ENCODE measurements at regions not wholly inside any gene's neighbourhood (a gene's known extent, or its start where the extent isn't known, plus 50 kb on each side); places are given as distances from the start of the nearest gene placed in this dataset.
A peak's percentile ranks its signal among the peaks of the same experiment; 100 is the strongest.
"Not testable (repeated sequence)": the region's sequence is repeated elsewhere in the genome, so short reads cannot be mapped to it uniquely, and the experiment has no call there.

DNA sequence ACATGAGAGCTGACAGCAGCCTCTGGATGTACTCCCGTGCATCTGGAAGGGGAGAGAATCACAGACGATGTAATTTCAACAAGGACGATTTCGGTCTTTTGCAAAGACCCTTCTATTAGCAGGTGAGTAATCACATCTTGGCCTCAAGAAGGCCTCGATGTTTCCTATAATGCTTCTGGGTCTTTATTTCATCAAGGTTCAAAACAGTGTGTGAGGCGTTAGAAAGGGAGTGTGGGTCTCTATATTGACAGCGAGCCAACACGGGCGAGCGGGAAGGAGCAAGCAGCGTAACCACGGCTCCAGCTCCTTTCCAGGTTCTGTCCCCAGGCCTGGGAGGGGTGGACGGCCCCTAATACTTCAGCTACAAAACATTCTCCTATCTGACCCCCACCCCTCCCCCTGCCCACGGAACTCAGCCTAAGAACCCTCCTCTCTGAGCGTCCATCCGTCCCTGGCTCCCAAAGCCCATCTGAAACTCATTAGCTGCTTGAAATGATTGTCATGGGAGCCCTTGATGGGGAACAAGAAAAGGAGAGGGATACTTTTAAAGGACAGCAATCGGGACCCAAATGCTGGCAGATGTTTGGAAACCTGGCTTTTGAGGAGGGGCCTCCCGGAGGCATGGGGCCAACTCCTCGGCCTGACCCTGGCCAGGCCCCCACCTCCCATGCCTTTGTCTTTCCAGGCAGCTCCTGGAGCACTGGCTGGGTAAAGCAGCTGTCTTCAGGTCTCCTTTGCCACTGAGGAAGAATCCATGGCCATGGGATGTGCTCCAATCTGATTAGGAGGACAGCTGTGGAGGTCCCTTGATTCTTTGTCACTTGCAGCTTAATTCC lies 250.8 kb downstream of the FOXD2 start:
- no peak for DNase-seq

DNA sequence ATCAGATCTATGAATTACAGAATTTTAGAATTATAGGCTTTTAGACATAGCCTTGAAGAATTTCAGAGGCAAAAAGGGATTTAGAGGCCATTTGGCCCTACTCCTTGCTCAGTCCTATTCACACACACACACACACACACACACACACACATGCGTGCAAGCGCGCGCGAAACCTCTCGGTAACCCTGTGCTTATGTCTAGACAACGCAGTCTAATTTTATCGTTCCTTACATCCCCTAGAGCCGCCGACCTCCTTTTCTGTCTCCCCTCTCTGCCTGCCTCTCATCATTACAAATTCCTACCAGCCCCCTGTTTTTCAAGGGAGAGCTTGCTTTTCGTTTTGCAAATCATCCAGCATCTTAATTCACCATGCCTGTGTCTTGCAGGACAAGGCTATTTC lies 252.1 kb downstream of the FOXD2 start:
- DNase-seq: no peak

DNA sequence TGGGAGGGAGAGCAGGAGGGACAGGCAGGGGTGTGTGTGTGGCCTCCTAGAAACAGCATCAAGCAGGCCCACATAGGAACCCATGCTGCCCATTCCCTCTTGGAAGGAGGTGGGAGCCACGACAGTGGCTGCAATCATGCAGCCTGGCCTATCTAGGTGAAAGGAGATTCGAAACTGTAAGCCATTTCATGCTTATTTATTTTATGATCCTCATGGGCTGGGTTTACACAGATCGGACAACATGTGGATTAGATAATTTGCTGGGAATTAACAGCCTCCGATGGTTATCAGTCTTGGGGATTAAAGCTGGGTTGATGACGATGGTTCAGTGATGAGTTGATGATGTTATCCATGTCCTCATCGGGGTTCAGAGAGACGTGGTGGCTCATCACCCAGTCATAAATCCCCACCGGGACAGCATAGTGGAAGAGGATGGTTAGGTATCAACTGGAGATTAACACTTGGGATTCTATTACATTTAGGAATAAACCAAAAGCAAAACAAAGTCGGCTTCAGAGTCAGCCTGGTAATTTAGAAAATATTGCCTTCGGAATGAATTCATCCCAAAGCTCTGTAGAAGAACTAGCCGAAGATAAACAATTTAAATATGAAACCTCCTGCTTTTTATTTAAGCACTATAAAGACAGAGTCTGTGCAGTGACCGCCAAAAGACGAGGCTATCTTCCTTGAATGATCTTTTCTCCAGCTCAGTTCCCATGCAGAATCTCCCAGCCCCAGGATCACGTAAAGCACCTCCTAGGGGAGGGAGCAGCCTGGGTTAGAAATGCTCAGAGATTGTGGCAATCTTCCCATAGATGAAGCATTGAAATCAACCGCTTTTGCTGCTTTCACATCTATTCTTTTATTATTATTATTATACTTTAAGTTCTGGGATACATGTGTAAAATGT lies 252.8 kb downstream of the FOXD2 start:
- no peak for DNase-seq

DNA sequence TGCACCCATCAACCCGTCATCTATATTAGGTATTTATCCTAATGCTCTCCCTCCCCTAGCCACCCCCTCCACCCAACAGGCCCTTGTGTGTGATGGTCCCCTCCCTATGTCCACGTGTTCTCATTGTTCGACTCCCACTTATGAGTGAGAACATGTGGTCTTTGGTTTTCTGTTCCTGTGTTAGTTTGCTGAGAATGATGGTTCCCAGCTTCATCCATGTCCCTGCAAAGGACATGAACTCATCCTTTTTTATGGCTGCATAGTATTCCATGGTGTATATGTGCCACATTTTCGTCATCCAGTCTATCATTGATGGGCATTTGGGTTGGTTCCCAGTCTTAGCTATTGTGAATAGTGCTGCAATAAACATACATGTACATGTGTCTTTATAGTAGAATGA lies 253.4 kb downstream of the FOXD2 start:
- DNase-seq: not testable (repeated sequence)

DNA sequence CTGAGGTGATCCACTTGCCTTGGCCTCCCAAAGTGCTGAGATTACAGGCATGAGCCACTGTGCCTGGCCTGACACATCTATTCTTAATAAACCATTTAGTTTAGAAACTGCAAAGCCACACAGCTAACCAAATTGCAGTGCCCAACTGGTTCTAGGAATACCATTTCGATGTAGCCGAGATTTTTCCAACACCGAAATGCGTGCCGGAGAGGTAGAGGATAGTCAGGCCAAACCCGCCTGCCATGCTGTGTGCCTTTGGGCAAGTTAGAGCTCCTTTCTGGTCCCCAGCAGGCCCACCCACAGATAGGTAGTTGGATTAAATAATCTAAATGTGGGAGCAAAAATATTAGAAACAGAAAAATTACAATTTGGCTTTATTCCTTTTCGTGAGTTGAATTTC lies 254.4 kb downstream of the FOXD2 start:
- no peak for DNase-seq

DNA sequence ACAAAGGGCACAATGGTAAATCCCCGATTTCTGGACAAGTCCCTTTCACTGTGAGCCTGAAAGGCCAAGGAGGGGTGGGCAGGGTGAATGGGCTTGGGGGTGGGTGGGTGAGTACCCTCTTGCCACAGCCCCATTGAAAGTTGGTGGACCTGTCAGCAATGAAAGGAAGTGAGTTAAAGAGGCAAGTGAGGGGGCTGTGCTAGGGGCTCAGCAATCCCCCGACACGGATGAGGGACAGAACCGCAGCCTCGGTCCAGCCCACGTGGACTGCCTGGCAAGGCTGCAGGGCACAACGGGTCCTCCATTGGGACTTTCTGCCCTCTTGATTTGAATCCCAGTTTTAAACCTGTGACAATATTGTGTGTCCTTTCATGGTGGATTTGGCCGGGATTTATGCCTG lies 255.3 kb downstream of the FOXD2 start:
- DNase-seq: no peak

DNA sequence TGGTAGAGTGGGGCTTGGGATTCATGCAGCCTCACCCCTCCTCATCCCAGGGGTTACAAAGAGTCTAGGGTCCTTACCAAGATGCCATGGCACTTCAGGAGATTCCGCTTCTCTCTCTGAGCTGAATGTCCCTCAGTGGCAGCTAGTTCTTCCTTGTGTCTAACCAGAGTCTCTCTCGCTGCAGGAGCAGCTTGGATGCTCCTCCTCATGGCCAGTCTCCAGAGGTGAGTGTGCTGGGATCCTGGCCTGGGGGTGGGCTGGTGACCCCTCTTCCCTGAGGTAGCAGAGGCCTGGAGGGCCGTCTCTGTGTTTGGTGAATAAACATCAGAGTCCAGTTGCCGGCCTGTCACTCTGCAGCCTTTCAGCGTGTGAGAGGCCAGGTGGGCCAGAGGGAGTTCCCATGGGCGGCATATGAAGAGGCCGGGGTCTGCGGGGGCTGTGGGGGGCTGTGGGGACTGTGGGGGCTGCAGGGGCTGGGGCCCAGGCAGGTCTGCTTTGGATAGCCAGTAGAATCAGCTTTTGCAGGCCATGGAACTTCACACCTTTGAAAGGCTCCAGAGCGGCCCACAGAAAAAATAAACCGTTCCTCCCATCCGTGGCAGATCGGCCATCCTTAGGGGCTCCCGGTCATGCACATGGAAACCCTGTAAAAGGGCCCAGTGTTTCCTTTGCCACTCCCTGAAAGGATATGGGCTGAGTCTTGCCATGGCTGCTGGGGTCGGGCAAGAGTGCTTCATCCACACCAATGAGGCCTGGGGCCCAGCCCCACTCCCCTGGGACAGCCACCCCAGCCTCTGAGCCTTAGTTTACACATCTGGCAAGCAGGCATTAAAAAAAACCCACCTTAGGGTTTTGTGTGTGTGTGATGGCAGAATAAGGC lies 256.4 kb downstream of the FOXD2 start:
- no peak for DNase-seq

DNA sequence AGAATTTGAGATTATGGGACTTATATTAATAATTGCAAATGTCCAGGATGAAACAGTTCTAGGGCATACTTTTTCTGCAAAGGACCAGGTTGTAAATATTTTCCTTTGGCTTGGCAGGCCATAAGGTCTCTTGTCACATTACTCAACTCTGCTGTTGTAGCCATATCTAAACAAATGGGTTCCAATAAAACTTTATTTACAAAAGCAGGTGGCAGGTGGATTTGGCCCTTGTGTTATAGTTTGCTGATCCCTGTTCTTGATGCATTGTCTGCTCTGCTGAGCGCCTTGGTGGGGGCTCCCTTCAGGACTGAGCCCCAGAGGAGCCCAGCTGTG lies 258.5 kb downstream of the FOXD2 start:
- DNase-seq: peak; percentile 71

DNA sequence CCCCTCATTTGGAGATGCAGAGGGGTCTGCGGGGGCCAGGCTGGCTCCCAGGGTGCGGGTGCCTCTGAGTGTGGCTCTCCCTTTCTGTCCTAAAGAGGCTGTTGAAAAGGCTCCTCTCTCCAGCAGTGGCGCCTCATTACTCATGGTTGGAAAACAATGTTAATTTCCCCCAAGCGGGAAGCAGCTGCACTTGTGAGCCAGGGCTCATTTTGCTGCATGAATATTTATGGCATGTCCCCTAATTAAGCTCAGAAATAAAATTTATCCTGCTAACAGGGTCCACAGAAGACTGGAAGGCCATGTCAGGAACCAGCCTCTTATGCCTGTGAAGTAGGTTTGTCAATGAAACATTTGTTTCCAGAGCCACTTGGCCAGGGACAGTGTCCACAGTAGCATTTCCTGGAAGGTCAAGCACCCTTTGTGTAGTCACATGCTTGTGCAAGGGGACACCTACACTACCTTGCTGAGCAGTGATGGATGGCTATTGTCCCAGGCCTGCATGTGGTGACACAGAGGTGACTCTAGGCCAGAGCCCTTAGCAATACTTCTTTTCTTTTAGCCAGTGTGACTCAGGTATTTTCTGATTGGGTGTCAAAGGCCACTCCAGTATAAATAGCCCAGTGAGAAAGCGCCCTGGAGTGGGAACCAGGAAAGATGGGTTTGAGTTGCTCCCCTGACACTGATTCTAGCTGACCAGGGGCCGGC lies 259.0 kb downstream of the FOXD2 start:
- DNase-seq: peak; percentile 96

DNA sequence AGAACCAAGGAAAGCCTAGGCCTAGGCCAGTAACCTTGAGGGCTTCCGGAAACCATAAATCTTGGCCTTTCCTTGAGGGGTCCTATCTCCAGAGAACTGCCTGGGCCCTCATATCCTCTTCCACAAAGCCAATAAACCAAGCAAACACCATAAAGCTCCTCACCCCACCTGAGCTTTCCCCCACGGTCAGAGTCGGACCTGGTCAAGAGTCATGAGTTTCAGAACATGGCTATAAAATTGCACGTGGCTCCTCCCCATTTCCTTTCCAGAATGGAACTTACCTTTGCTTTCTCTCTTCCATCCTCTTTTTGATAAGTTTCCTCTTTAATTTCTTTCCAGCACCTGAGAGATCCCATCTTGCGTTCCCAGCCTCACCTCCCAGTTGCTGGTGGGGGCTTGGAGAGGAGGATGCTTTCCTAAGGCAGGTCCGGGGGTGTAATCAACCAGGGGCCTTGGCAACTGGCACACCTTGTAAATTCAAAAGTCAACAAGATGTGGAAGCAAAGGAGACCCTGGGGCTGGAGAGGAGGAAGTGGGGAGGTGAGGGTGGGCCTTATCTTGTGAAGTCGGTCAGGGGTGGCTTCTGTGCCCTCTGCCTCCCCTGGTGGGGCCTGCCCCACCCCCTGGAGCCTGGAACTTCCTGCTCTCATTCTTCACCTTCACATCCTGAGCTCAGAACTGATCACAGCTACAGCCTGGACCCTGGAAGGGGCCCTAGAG lies 259.9 kb downstream of the FOXD2 start:
- DNase-seq: no peak

DNA sequence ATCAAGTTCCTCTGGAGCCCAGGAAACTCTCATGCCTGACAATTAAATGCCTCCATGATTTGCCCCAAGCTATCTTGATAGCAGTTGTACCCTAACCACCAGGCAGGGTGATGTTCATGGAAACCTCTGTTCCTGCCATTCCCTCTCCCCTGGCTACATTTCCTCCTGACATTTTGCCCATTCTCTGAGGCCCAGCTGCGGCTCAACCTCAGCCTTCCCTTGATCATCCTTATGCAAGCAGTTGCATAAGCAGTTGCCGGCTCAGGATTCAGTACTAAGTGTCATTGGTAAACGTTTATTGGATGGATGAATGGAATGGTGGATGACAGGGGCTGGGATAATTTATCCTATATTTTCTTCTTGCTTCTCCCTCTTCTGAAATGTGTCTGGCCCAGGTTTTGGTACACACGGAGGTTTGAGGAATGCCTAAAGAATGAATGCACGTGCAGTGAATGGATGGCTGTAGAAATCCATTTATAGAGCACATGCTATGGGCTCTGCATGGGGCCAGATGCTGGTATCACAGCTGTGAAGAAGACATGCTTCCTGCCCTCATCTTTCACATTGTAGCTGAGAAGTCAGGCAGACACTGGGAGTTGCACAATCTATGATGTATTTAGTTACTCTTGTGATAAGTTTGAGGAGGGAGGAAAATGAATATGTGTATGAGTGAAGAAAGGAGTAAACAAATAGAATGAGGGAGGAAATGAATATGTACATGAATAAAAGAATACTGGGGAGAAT lies 261.8 kb downstream of the FOXD2 start:
- peak; percentile 55 for DNase-seq

DNA sequence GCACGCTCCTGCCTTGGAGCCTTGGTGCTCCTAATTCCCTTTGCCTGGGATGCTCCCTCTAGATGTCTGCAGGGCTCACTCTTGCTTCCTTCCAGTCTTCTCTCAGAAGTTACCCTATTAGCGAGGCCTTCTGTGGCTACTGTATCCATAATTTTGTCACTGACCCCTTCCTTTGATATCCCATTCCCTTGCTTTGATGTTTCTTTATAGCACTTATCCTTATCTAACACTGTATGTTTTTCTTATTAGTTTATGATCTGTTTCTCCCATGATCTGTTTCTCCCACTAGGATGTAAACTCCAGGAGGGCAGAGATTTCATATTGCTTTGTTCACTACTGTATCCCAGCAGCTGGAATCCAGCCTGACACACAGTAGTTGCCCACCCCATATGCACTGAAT lies 263.4 kb downstream of the FOXD2 start:
- DNase-seq: no peak

DNA sequence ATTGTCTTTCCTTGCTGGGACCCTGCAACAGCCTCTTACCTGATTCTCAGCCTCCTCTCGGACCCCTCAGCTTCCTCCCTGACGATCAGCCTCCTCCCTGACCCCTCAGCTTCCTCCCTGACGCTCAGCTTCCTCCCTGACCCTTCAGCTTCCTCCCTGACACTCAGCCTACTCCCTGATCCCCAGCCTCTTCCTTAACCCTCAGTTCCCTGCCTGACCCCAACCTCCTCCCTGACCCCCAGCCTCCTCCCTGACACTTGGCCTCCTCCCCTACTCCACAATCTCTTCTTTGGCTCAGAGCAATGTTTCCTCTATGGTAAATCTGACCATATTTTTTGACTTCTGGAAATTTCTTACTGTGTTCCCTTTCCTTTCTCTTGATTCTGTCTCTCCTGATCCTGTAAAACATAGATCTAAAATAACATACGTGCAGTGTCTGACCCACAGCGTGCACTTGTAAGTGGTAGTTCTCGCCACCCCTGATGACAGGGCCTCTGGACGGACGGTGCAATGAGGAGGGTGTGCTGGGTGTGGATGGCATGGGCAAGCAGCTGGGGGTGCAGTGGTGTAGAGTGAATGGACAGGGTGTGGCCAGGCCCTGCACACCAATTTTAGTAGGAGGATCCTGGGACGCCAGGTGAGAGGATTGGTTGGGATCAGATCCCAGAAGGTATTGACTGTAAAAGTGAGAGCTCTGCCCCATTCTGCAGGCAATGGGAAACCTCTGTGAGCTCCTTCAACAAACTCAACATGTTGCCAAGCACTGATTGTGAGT lies 264.1 kb downstream of the FOXD2 start:
- no peak for DNase-seq

DNA sequence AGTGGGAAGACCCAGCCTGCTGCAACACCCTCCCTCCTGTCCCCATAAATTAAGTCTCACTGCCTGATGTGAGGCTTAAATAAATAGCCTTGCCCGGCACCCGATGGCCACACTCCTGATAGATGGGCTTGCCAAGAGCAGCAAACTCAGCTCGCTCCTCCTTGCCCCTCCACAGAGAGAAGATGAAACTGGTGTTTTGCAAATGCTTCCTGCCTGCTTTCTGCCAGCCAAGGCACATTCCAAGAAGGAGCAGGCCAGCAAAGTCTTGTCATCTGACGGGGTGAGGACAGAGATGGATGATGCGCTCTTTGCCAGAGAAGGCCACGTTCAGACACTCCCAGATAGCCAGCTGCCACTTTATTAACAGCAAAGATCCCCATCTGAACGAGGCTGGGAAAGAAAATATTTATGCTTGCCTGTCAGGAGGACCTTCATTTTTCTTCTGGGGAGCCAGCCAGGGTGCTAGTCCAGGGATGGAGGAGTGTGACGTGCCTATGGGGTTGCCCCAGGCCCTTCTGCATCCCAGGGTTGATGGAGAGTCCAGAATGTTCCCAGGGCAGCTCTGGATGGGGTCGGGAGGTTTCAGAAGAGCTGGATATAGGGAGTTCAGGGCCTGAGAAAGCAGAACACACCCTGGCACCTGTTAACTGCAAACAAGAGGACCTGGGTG lies 265.4 kb downstream of the FOXD2 start:
- no peak for DNase-seq

DNA sequence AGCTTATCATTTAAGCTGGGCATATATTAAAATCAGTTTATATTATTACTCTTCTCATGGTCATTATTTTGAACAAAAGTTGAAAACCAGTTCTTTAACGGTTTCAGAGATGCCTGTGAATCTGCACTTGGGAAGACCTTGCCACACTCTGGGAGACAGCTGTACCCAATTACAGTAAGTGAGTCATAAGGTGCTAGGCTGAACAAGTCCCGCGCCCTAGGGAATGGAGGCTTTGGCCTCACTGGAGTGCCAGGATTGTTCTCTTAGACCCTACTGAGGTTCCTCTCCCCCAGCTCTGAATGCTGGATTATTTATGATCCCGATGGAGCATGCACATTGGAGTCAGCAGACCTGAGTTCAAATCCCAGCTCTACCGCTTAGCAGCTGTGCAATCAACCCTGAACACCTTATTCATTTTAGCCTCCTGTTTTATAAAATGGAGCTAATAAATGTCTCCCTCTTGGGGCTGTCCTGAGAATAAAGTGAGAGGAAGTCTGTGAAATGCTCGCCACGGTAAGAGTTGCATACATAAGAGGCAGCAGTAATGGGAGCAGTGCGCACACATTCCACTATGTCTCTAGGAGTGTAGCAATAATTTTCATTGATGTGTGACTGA lies 266.2 kb downstream of the FOXD2 start:
- peak; percentile 17 for DNase-seq

DNA sequence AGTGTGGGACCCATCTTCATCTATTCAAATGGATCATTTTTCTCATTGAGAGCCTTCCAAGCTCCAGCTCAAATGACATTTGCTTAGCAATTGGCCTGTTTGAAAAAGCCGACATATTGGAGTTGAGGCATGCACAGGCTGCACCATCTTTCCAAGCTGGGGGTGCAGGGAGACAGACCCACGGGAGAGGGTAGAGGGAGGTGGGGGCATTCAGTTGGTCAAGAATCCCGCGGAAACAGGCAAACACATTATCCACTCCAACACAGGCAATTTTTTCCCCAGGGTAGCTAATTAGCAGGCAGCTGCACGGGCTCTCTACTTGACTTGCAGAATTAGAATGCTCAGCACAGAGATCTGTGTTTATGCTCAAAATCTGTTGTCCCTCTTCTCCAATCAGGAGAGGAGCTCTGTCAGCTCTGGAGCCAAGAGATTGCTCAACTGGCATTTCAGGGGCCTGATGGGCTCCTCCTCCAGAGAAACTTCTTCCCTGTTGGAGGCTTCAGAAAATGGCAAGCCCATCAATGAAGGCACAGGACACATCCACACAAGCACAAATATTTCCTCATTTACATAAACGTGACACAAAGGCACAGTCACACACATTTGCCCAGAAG lies 267.8 kb downstream of the FOXD2 start:
- DNase-seq: no peak

DNA sequence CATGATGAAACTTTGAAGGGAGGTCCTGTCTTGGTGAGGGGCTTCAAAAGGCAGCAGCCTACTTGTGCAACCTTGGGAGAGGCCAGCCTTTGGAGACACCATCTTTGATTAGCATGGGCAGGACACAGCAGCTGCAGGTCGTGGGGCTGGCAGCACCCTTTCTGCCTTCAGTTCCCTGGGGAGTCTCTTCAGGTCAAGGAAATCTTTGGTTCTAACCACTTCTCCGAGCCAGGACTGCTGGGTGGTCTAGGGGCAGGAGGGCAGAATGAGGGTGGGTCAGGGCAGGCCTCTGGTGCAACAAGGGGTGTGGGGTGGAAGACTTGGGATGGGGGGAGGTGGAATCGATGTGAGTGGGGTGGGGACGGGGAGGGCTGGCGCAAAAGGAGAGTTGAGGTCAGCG lies 269.7 kb downstream of the FOXD2 start:
- no peak for DNase-seq

DNA sequence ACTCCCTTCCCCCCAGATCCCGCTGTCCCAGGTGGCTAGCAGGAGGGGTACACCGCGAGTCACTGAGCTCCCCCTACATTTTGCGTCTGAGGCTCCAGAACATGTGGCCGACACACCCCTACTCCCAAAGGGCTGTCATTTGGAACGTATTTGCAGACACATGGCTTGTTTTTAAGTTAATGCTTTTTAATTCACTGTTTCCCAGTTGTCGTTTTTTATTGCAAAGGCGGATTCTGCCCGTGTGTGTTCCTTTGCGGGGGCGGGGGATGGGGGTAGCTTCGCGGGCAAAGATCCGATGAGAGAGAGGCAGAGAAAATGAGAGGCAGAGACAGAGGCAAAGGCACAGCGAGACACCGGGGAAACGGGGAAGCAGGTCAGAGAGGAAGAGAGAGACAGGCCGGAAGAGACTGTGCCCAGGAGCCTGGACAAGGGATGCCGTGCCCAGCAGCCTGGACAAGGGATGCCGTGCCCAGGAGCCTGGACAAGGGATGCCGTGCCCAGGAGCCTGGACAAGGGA lies 270.2 kb downstream of the FOXD2 start:
- DNase-seq: no peak

DNA sequence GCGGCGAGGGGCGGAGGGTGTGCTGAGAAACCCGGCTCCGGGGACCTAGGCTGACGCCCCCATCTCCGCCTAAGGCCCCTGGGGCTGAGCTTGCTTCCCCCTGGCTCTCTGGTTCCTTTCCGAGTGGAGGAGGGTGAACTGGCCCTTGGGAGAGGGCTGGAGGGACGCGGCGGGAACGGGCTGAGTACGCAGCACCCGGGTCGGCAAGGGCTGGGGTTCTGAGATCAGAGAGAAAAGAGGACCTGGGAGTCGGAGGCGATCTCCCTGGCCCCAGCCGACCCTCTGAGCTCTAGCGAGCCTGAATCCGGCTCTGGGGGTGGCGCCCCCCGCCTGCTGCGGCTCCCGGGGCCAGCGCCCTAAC lies 270.8 kb downstream of the FOXD2 start:
- DNase-seq: no peak
